Calu3 (cell line): ENCODE measurements at regions not wholly inside any gene's neighbourhood (a gene's known extent, or its start where the extent isn't known, plus 50 kb on each side); places are given as distances from the start of the nearest gene placed in this dataset.

ENCODE experiments used
- BruUV-seq: library from RNA; stranded (reverse); fragments of 400-500 nt; replicated peaks from 2 replicates; lab custom pipeline; 2021; lab: Mats Ljungman, UMichigan
- CTCF ChIA-PET: fragments of 300-600 bp; sonication (Branson Sonifier 250); formaldehyde crosslinking; loops from one replicate; lab custom pipeline; 2022; ENCODE audit warnings: antibody characterized with exemption; lab: Charles Lee
- DNase-seq: peaks from one replicate; pipeline ENCODE4 v3.0.0; 2022
- H3K27ac Mint-ChIP-seq: one replicate; pipeline ENCODE4 v1.8.0; 2022; ENCODE audit warnings: mixed read lengths; ENCODE audit not compliant: unreplicated experiment
- H3K27me3 Mint-ChIP-seq: one replicate; pipeline ENCODE4 v1.8.0; 2022; ENCODE audit warnings: mixed read lengths; ENCODE audit not compliant: unreplicated experiment
- H3K36me3 Mint-ChIP-seq: one replicate; pipeline ENCODE4 v1.8.0; 2022; ENCODE audit warnings: mild to moderate bottlenecking, moderate library complexity, mixed read lengths; ENCODE audit not compliant: insufficient read depth, unreplicated experiment
- H3K4me1 Mint-ChIP-seq: one replicate; pipeline ENCODE4 v1.8.0; 2022; ENCODE audit warnings: mild to moderate bottlenecking, low read depth, mixed read lengths; ENCODE audit not compliant: unreplicated experiment
- H3K4me3 Mint-ChIP-seq: one replicate; pipeline ENCODE4 v1.8.0; 2022; ENCODE audit warnings: mild to moderate bottlenecking, low read depth, moderate library complexity, mixed read lengths; ENCODE audit not compliant: unreplicated experiment
- H3K9me3 Mint-ChIP-seq: one replicate; pipeline ENCODE4 v1.8.0; 2022; ENCODE audit warnings: low read depth, mixed read lengths; ENCODE audit not compliant: unreplicated experiment
- CTCF ChIP-seq: fragments of 200-600 bp; IDR thresholded peaks from one replicate; pipeline ENCODE4 v1.8.0; 2022; ENCODE audit warnings: antibody characterized with exemption; ENCODE audit not compliant: unreplicated experiment
- intact Hi-C: fragments of 100-400 bp; cut with micrococcal nuclease; formaldehyde crosslinking; loops from one replicate; pipeline ENCODE4 v1.10.0; 2022; ENCODE audit not compliant: unreplicated experiment

DNA sequence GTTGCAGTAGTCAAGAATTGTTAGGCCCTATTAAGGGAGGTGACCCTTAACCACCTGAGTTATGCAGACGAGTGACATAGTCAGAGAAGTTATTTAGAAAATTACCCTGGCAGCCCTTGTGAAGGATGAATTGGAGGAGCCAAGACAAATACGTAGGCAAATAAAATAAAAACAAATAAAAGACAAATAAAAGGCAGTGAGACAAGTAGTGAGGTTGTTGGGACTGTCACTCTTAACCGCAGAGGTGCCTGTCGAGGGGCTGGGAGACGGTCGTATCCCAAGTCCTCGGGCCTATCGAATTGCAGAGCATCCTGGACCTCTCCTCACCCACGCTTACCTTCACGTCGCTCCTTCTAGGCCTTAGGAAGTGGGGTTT, 58.0 kb upstream of the ZC4H2 start:
- peaks cover 8% of the 10 kb centered on the region for H3K36me3 Mint-ChIP-seq
- no TSS peak for BruUV-seq
- no peak for TF ChIP-seq CTCF
- DNase-seq: no peak
- intact Hi-C loops: loop anchor here (10.0 kb wide), 1 partner anchor 1251 kb away; no protein-coding TSS in a partner anchor
- CTCF ChIA-PET: interaction anchor here (0.8 kb wide), 1 partner anchor 298 kb away, joined by 3 read pairs; no protein-coding TSS in a partner anchor
- no peaks in the 10 kb centered on the region for H3K9me3 Mint-ChIP-seq
- H3K27me3 Mint-ChIP-seq: no peaks in the 10 kb centered on the region
- peak overlapping the region; percentile 48 for H3K4me3 Mint-ChIP-seq
- no peaks in the 10 kb centered on the region for H3K4me1 Mint-ChIP-seq
- H3K27ac Mint-ChIP-seq: no peak overlapping the region
